ENCODE measurements at regions not wholly inside any gene's neighbourhood (a gene's known extent, or its start where the extent isn't known, plus 50 kb on each side); places are given as distances from the start of the nearest gene placed in this dataset.
A peak's percentile ranks its signal among the peaks of the same experiment; 100 is the strongest.

GRCh38 chr18:51248685-51249084 lies 51.2 kb upstream of the MEX3C start:
- H3K4me1 ChIP-seq (ENCODE audit: low read depth), result no peaks in the 10 kb centered on the region
- TF ChIP-seq CTCF (IDR thresholded peaks at IDR 0.05; ENCODE audit: low read depth, low read length), result no peak
- H3K4me3 ChIP-seq, result no peak overlapping the region
- DNase-seq (ENCODE audit: low read depth in 1 of 2, low spot score in 1 of 2), result no peak
- H3K36me3 ChIP-seq, result no peaks in the 10 kb centered on the region
- H3K27me3 ChIP-seq, result no peaks in the 10 kb centered on the region
- no peaks in the 10 kb centered on the region for H3K9me3 ChIP-seq (ENCODE audit: low read depth)
- H3K27ac ChIP-seq, result no peak overlapping the region

GRCh38 chr18:51250006-51250405 lies 52.5 kb upstream of the MEX3C start:
- Histone ChIP-seq H3K27ac (no peak overlapping the region), H3K4me3 (no peak overlapping the region), H3K4me1 (ENCODE audit: low read depth) (no peaks in the 10 kb centered on the region), H3K9me3 (ENCODE audit: low read depth) (no peaks in the 10 kb centered on the region), H3K27me3 (no peaks in the 10 kb centered on the region), H3K36me3 (no peaks in the 10 kb centered on the region)
- no peak for TF ChIP-seq CTCF (IDR thresholded peaks at IDR 0.05; ENCODE audit: low read depth, low read length)
- DNase-seq (ENCODE audit: low read depth in 1 of 2, low spot score in 1 of 2), result no peak

- Histone ChIP-seq H3K9me3 (ENCODE audit: low read depth) (no peaks in the 10 kb centered on the region), H3K36me3 (no peaks in the 10 kb centered on the region), H3K4me1 (ENCODE audit: low read depth) (no peaks in the 10 kb centered on the region), H3K27me3 (no peaks in the 10 kb centered on the region), H3K27ac (no peak overlapping the region), H3K4me3 (no peak overlapping the region)
- no peak for DNase-seq (ENCODE audit: low read depth in 1 of 2, low spot score in 1 of 2)
- TF ChIP-seq CTCF (IDR thresholded peaks at IDR 0.05; ENCODE audit: low read depth, low read length), result no peak
Observed at GRCh38 chr18:51250458-51251024, 53.1 kb upstream of the MEX3C start.

- no peaks in the 10 kb centered on the region for H3K36me3 ChIP-seq
- H3K4me1 ChIP-seq (ENCODE audit: low read depth), result peaks cover 3% of the 10 kb centered on the region
- no peak for TF ChIP-seq CTCF (IDR thresholded peaks at IDR 0.05; ENCODE audit: low read depth, low read length)
- DNase-seq (ENCODE audit: low read depth in 1 of 2, low spot score in 1 of 2), result no peak
- H3K27ac ChIP-seq, result no peak overlapping the region
- no peaks in the 10 kb centered on the region for H3K27me3 ChIP-seq
- no peaks in the 10 kb centered on the region for H3K9me3 ChIP-seq (ENCODE audit: low read depth)
- no peak overlapping the region for H3K4me3 ChIP-seq
Observed at GRCh38 chr18:51251625-51252024, 54.1 kb upstream of the MEX3C start.

GRCh38 chr18:51253476-51253875 lies 56.0 kb upstream of the MEX3C start:
- no peaks in the 10 kb centered on the region for H3K27me3 ChIP-seq
- no peak for TF ChIP-seq CTCF (IDR thresholded peaks at IDR 0.05; ENCODE audit: low read depth, low read length)
- no peaks in the 10 kb centered on the region for H3K9me3 ChIP-seq (ENCODE audit: low read depth)
- H3K4me1 ChIP-seq (ENCODE audit: low read depth), result peaks cover 12% of the 10 kb centered on the region
- no peak overlapping the region for H3K27ac ChIP-seq
- H3K4me3 ChIP-seq, result no peak overlapping the region
- H3K36me3 ChIP-seq, result no peaks in the 10 kb centered on the region
- DNase-seq (ENCODE audit: low read depth in 1 of 2, low spot score in 1 of 2), result no peak

- no peak overlapping the region for H3K27ac ChIP-seq
- peak; percentile 15 to 39 for DNase-seq (ENCODE audit: low read depth in 1 of 2, low spot score in 1 of 2)
- no peaks in the 10 kb centered on the region for H3K9me3 ChIP-seq (ENCODE audit: low read depth)
- H3K27me3 ChIP-seq, result no peaks in the 10 kb centered on the region
- no peak for TF ChIP-seq CTCF (IDR thresholded peaks at IDR 0.05; ENCODE audit: low read depth, low read length)
- no peak overlapping the region for H3K4me3 ChIP-seq
- H3K4me1 ChIP-seq (ENCODE audit: low read depth), result peaks cover 12% of the 10 kb centered on the region
- H3K36me3 ChIP-seq, result no peaks in the 10 kb centered on the region
Observed at GRCh38 chr18:51255693-51256092, 58.2 kb upstream of the MEX3C start.
